Esophagus muscularis mucosa (tissue), 4 donors: ENCODE measurements at regions not wholly inside any gene's neighbourhood (a gene's known extent, or its start where the extent isn't known, plus 50 kb on each side); places are given as distances from the start of the nearest gene placed in this dataset.

Source experiments
- DNase-seq: peaks from one replicate; pipeline ENCODE4 v3.0.0-alpha.2; 2017; ENCODE audit errors: extremely low spot score
- H3K27ac ChIP-seq, 4 donors: fragments of 200-600 bp; sonication (generic); replicated peaks in 1 of 4; 1 replicate in 3 of 4; 2 replicates in 1 of 4; pipeline ENCODE4 v1.5.1; 2016 to 2019; ENCODE audit warnings: mild to moderate bottlenecking in 1 of 4
- H3K27me3 ChIP-seq, 4 donors: fragments of 200-600 bp; sonication (generic); one replicate each; pipeline versions ENCODE4 v1.5.1 to v1.6.0; 2016 to 2019
- H3K36me3 ChIP-seq, 4 donors: fragments of 200-600 bp; sonication (generic); one replicate each; pipeline ENCODE4 v1.5.1; 2016 to 2019
- H3K4me1 ChIP-seq, 4 donors: fragments of 200-600 bp; sonication (generic); one replicate each; pipeline ENCODE4 v1.5.1; 2016 to 2019
- H3K4me3 ChIP-seq, 4 donors: fragments of 200-600 bp; sonication (generic); 1 replicate in 2 of 4; 2 replicates in 2 of 4; pipeline ENCODE4 v1.5.1; 2016 to 2019; ENCODE audit warnings: mild to moderate bottlenecking in 4 of 4, moderate library complexity in 1 of 4
- H3K9me3 ChIP-seq, 4 donors: fragments of 200-600 bp; sonication (generic); 1 replicate in 3 of 4; 2 replicates in 1 of 4; pipeline ENCODE4 v1.5.1; 2016 to 2019
- CTCF ChIP-seq, 3 experiments: fragments of 200-600 bp in 2 of 3; fragments of 450-650 bp in 1 of 3; sonication (generic) in 2 of 3; IDR thresholded peaks; one replicate each; pipeline ENCODE4 v1.5.1; 2017 to 2019; ENCODE audit warnings: antibody characterized with exemption in 3 of 3, mild to moderate bottlenecking in 2 of 3, moderate library complexity in 1 of 3
- EP300 ChIP-seq: sonication (generic); formaldehyde crosslinking; IDR thresholded peaks from one replicate; pipeline ENCODE4 v1.6.1; 2017; ENCODE audit warnings: antibody characterized with exemption
- POLR2A ChIP-seq: fragments of 450-650 bp; IDR thresholded peaks from one replicate; pipeline ENCODE4 v1.6.1; 2017; ENCODE audit warnings: antibody characterized with exemption, moderate library complexity, mild to moderate bottlenecking, low read depth
- POLR2AphosphoS5 ChIP-seq, 2 donors: sonication (generic); formaldehyde crosslinking; IDR thresholded peaks; one replicate each; pipeline ENCODE4 v1.6.1; 2017; ENCODE audit warnings: antibody characterized with exemption in 2 of 2
- WGBS: methylation state at CpG from one replicate; pipeline ENCODE4 v1.1.5; 2018; 5-methylcytosine and 5-hydroxymethylcytosine counted together
- intact Hi-C: fragments of 100-400 bp; cut with DNase I; formaldehyde crosslinking; loops from one replicate; pipeline ENCODE4 v1.15.1; 2023

DNA sequence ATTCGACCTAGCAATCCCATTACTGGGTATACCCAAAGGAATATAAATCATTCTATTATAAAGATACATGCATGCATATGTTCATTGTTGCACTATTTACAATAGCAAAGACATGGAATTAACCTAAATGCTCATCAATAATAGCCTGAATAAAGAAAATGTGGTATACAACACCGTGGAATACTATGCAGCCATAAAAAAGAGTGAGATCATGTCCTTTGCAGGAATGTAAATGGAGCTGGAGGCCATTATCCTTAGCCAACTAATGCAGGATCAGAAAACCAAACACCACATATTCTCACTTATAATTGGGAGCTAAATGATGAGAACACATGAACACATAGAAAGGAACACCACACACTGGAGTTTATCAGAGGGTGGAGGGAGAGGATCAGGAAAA, 69.5 kb upstream of the TNR start:
- intact Hi-C loops = no loop called here
- Histone ChIP-seq H3K4me3 (no peak overlapping the region), H3K4me1 (no peaks in the 10 kb centered on the region), H3K27me3 (no peaks in the 10 kb centered on the region), H3K36me3 (no peaks in the 10 kb centered on the region), H3K27ac (no peak overlapping the region), H3K9me3 (no peaks in the 10 kb centered on the region)
- DNase-seq = no peak
- TF ChIP-seq EP300 (no peak), POLR2A (no peak), CTCF (IDR thresholded peaks at IDR 0.05) (no peak), POLR2AphosphoS5 (IDR thresholded peaks at IDR 0.05) (no peak)
- 75% methylated on average over 2 of the region's 2 CpGs for WGBS

DNA sequence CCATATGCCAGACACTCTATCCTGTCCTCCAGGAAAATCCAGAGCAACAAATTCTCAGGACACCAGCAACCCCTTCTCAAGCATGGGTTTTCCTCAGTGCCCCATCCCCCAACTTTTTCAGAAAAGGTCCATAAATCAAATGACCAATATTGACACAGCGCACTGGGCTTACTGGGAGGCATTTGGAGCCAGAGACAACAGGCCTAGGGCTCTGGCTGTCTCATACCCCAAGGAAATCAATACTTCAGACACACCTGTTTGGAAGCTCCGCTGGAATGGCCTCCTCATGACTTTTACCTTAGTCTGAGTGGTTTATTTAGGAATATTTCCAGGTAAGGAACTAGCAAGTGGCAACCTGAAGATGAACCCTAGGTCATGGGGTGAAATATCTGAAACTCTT, 66.9 kb upstream of the TNR start:
- Histone ChIP-seq H3K4me3 (no peak overlapping the region), H3K4me1 (no peaks in the 10 kb centered on the region), H3K27me3 (no peaks in the 10 kb centered on the region), H3K27ac (no peak overlapping the region), H3K9me3 (no peaks in the 10 kb centered on the region), H3K36me3 (no peaks in the 10 kb centered on the region)
- intact Hi-C loops = no loop called here
- 77% methylated on average over 2 of the region's 2 CpGs for WGBS
- no peak for DNase-seq
- TF ChIP-seq EP300 = no peak
- no peak for TF ChIP-seq POLR2AphosphoS5 (IDR thresholded peaks at IDR 0.05)
- no peak for TF ChIP-seq CTCF (IDR thresholded peaks at IDR 0.05)
- TF ChIP-seq POLR2A = no peak

DNA sequence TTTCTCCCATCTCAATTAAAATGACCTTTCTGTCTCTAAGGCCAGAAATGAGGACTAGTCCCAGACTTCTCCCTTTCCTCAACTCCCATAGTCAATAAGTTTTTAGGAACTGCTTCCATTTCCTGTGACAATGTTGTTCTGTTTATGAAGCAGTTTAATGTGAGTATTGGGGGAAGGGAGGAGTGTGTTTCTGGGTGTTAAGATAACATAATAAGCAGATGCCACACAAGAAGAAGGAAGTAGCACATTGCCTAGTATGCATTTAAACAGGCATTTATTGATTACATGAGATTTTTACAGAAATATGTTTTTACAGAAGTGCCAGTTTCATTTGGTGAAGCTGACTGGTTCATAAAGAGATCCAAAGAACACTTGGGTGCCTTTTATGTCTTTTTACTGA, 65.6 kb upstream of the TNR start:
- H3K4me1 ChIP-seq = no peaks in the 10 kb centered on the region
- H3K9me3 ChIP-seq = no peaks in the 10 kb centered on the region
- DNase-seq = no peak
- no peaks in the 10 kb centered on the region for H3K36me3 ChIP-seq
- no peak overlapping the region for H3K27ac ChIP-seq
- no peaks in the 10 kb centered on the region for H3K27me3 ChIP-seq
- intact Hi-C loops = no loop called here
- no peak for TF ChIP-seq EP300
- TF ChIP-seq CTCF (IDR thresholded peaks at IDR 0.05) = no peak
- no peak for TF ChIP-seq POLR2AphosphoS5 (IDR thresholded peaks at IDR 0.05)
- H3K4me3 ChIP-seq = no peak overlapping the region

DNA sequence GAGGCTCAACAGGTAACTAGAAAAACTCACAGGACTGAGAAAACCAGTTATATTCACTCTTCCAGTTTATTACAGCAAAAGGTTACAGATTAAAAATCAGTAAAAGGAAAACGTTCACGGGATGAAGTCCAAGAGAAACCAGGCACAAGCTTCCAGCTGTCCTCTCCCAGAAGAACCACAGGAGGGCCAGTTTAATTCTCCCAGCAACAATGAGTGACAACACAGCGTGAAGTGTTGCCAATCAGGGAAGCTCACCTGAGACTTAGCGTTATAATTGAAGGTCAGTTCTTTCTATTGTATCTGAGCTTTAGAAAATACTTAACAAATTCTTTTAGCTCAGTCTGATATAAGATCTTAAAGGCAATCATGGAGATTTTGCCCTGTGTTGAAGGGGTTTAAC, 65.2 kb upstream of the TNR start:
- no peak overlapping the region for H3K4me3 ChIP-seq
- TF ChIP-seq EP300 (no peak), POLR2AphosphoS5 (IDR thresholded peaks at IDR 0.05) (no peak), CTCF (IDR thresholded peaks at IDR 0.05) (no peak), POLR2A (no peak)
- no peaks in the 10 kb centered on the region for H3K4me1 ChIP-seq
- intact Hi-C loops = no loop called here
- H3K36me3 ChIP-seq = no peaks in the 10 kb centered on the region
- H3K9me3 ChIP-seq = no peaks in the 10 kb centered on the region
- no peak for DNase-seq
- H3K27ac ChIP-seq = no peak overlapping the region
- H3K27me3 ChIP-seq = no peaks in the 10 kb centered on the region
- WGBS = 48% methylated on average over 4 of the region's 4 CpGs

- Histone ChIP-seq H3K4me1 (no peaks in the 10 kb centered on the region), H3K27ac (no peak overlapping the region), H3K4me3 (no peak overlapping the region), H3K36me3 (no peaks in the 10 kb centered on the region), H3K9me3 (no peaks in the 10 kb centered on the region), H3K27me3 (no peaks in the 10 kb centered on the region)
- 83% methylated on average over 3 of the region's 3 CpGs for WGBS
- no peak for TF ChIP-seq POLR2AphosphoS5 (IDR thresholded peaks at IDR 0.05)
- TF ChIP-seq POLR2A = no peak
- DNase-seq = no peak
- intact Hi-C loops = no loop called here
These were observed 61.2 kb upstream of the TNR start for GRCh38 chr1:175804561-175804960.
